Body of pancreas (tissue), 4 donors: ENCODE measurements at regions not wholly inside any gene's neighbourhood (a gene's known extent, or its start where the extent isn't known, plus 50 kb on each side); places are given as distances from the start of the nearest gene placed in this dataset.

Source experiments
- CTCF ChIP-seq, 7 experiments: fragments of 450-650 bp in 4 of 7; fragments of 200-600 bp in 3 of 7; sonication (generic) in 3 of 7; IDR thresholded peaks; one replicate each; pipeline ENCODE4 v1.5.1; 2016 to 2019; ENCODE audit warnings: antibody characterized with exemption in 7 of 7
- POLR2A ChIP-seq, 3 donors: fragments of 450-650 bp; IDR thresholded peaks; one replicate each; pipeline ENCODE4 v1.6.1; 2016; ENCODE audit warnings: antibody characterized with exemption in 3 of 3, mild to moderate bottlenecking in 2 of 3

- no peak for TF ChIP-seq CTCF (IDR thresholded peaks at IDR 0.05)
- no peak for TF ChIP-seq POLR2A (IDR thresholded peaks at IDR 0.05)
These were observed 57.1 kb upstream of the NCOA3 start for GRCh38 chr20:47444584-47444983.
